Breast epithelium (tissue), 3 donors: ENCODE measurements at regions not wholly inside any gene's neighbourhood (a gene's known extent, or its start where the extent isn't known, plus 50 kb on each side); places are given as distances from the start of the nearest gene placed in this dataset.

Source experiments
- CTCF ChIP-seq, 3 donors: fragments of 450-650 bp; IDR thresholded peaks; one replicate each; pipeline ENCODE4 v1.5.1; 2016 to 2017; ENCODE audit warnings: antibody characterized with exemption in 3 of 3, mild to moderate bottlenecking in 3 of 3, moderate library complexity in 3 of 3
- POLR2A ChIP-seq: fragments of 450-650 bp; IDR thresholded peaks from one replicate; pipeline ENCODE4 v1.6.1; 2016; ENCODE audit warnings: antibody characterized with exemption, mild to moderate bottlenecking, moderate library complexity

GRCh38 chr12:77342253-77342652, 276.9 kb upstream of the E2F7 start:
- TF ChIP-seq CTCF (IDR thresholded peaks at IDR 0.05), result no peak
- no peak for TF ChIP-seq POLR2A
